IMR-90 (cell line): ENCODE measurements at regions not wholly inside any gene's neighbourhood (a gene's known extent, or its start where the extent isn't known, plus 50 kb on each side); places are given as distances from the start of the nearest gene placed in this dataset.

Experiments
- ATAC-seq: fragments of 200-7000 bp; cut with Tn5 transposase; 2 replicates; pipeline ENCODE4 v1.9.1; 2020; ENCODE audit warnings: low read depth, mild to moderate bottlenecking, moderate library complexity
- BruUV-seq: library from RNA; stranded (reverse); fragments of 400-500 nt; replicated peaks from 2 replicates; lab custom pipeline; 2021; lab: Mats Ljungman, UMichigan
- CTCF ChIA-PET: fragments of 300-600 bp; formaldehyde crosslinking; extraction: SDS; loops from one replicate; lab custom pipeline; 2021; ENCODE audit warnings: antibody characterized with exemption; lab: Yijun Ruan, JAX
- POLR2A ChIA-PET: fragments of 300-600 bp; sonication (Branson Sonifier 250); formaldehyde crosslinking; loops from one replicate; lab custom pipeline; 2022; ENCODE audit warnings: antibody characterized with exemption; ENCODE audit not compliant: unreplicated experiment; lab: Charles Lee
- DNase-seq: peaks from one replicate; pipeline ENCODE4 v3.0.0; 2013
- H2AFZ ChIP-seq: replicated peaks from 2 replicates; pipeline ENCODE3; 2013; ENCODE audit warnings: low read length, mild to moderate bottlenecking; ENCODE audit not compliant: poor library complexity
- H2AK5ac ChIP-seq: 2 replicates; pipeline ENCODE4 v1.6.1; 2013; ENCODE audit warnings: low read depth, low read length, inconsistent platforms
- H2AK9ac ChIP-seq: replicated peaks from 2 replicates; pipeline ENCODE3; 2013; ENCODE audit warnings: mild to moderate bottlenecking, low read depth, low read length, moderate library complexity; ENCODE audit not compliant: poor library complexity
- H2BK120ac ChIP-seq: 2 replicates; pipeline ENCODE4 v1.6.1; 2013; ENCODE audit warnings: low read depth, low read length, inconsistent platforms
- H2BK15ac ChIP-seq: 3 replicates; pipeline ENCODE4 v1.6.1; 2013; ENCODE audit warnings: low read depth, low read length, inconsistent platforms
- H2BK20ac ChIP-seq: 2 replicates; pipeline ENCODE4 v1.6.1; 2013; ENCODE audit warnings: low read depth, mild to moderate bottlenecking, inconsistent platforms, low read length, moderate library complexity
- H2BK5ac ChIP-seq: 2 replicates; pipeline ENCODE4 v1.6.1; 2013; ENCODE audit warnings: mild to moderate bottlenecking, low read depth, low read length, inconsistent platforms; ENCODE audit not compliant: poor library complexity, severe bottlenecking
- H3K14ac ChIP-seq: replicated peaks from 2 replicates; pipeline ENCODE4 v1.6.1; 2013; ENCODE audit warnings: low read depth, low read length, inconsistent platforms
- H3K18ac ChIP-seq: 2 replicates; pipeline ENCODE4 v1.6.1; 2013; ENCODE audit warnings: low read depth, low read length, control low read depth
- H3K23ac ChIP-seq: 2 replicates; pipeline ENCODE4 v1.6.1; 2013; ENCODE audit warnings: low read depth, low read length, inconsistent platforms
- H3K27ac ChIP-seq: 2 replicates; pipeline ENCODE4 v1.5.1; 2013; ENCODE audit warnings: mild to moderate bottlenecking, control low read depth, low read length; ENCODE audit not compliant: insufficient read depth
- H3K27me3 ChIP-seq: 2 replicates; pipeline ENCODE4 v1.6.1; 2013; ENCODE audit warnings: low read length; ENCODE audit not compliant: control insufficient read depth, insufficient read depth
- H3K36me3 ChIP-seq: 2 replicates; pipeline ENCODE4 v1.6.1; 2013; ENCODE audit warnings: low read length, mixed read lengths; ENCODE audit not compliant: control insufficient read depth, insufficient read depth
- H3K4ac ChIP-seq: 2 replicates; pipeline ENCODE4 v1.6.1; 2013; ENCODE audit warnings: low read depth, low read length, inconsistent platforms
- H3K4me1 ChIP-seq: 2 replicates; pipeline ENCODE4 v1.6.1; 2013; ENCODE audit warnings: low read length, mixed read lengths; ENCODE audit not compliant: control insufficient read depth, insufficient read depth
- H3K4me2 ChIP-seq: 2 replicates; pipeline ENCODE4 v1.6.1; 2013; ENCODE audit warnings: low read depth, mild to moderate bottlenecking, control low read depth, low read length, moderate library complexity
- H3K4me3 ChIP-seq: 2 replicates; pipeline ENCODE4 v1.5.1; 2013; ENCODE audit warnings: low read depth, mild to moderate bottlenecking, control low read depth, low read length, moderate library complexity; ENCODE audit not compliant: insufficient read depth
- H3K56ac ChIP-seq: 2 replicates; pipeline ENCODE4 v1.6.1; 2013; ENCODE audit warnings: low read length, inconsistent platforms; ENCODE audit not compliant: insufficient read depth; ENCODE audit errors: extremely low read depth
- H3K79me1 ChIP-seq, 2 experiments: 2 replicates each; pipeline ENCODE4 v1.6.1; 2013; ENCODE audit warnings: low read length in 2 of 2, inconsistent platforms in 1 of 2, low read depth in 1 of 2
- H3K9ac ChIP-seq: 2 replicates; pipeline ENCODE4 v1.6.1; 2013; ENCODE audit warnings: low read depth, low read length, control low read depth
- H3K9me1 ChIP-seq: 2 replicates; pipeline ENCODE4 v1.6.1; 2013; ENCODE audit warnings: low read length, inconsistent platforms; ENCODE audit not compliant: insufficient read depth
- H3K9me3 ChIP-seq: 2 replicates; pipeline ENCODE4 v1.6.1; 2013; ENCODE audit warnings: low read length; ENCODE audit not compliant: control insufficient read depth, insufficient read depth
- H4K20me1 ChIP-seq: 2 replicates; pipeline ENCODE4 v1.6.1; 2013; ENCODE audit warnings: low read length, inconsistent platforms; ENCODE audit not compliant: insufficient read depth
- H4K5ac ChIP-seq: 2 replicates; pipeline ENCODE4 v1.6.1; 2013; ENCODE audit warnings: mild to moderate bottlenecking, low read depth, low read length, control low read depth
- H4K8ac ChIP-seq, 2 experiments: 2 replicates each; pipeline ENCODE4 v1.6.1; 2013; ENCODE audit warnings: low read depth in 2 of 2, low read length in 2 of 2, control low read depth in 1 of 2, inconsistent platforms in 1 of 2
- H4K91ac ChIP-seq: 2 replicates; pipeline ENCODE4 v1.6.1; 2013; ENCODE audit warnings: low read depth, low read length, inconsistent platforms; ENCODE audit not compliant: insufficient read depth
- ELK1 ChIP-seq: fragments of 150-350 bp; IDR thresholded peaks from 2 replicates; pipeline ENCODE4 v1.6.1; 2016; ENCODE audit warnings: low read depth, mild to moderate bottlenecking, low read length, moderate library complexity, borderline replicate concordance
- MAFK ChIP-seq: IDR thresholded peaks from 2 replicates; pipeline ENCODE4 v1.6.1; 2012; ENCODE audit warnings: low read depth, low read length, improper control_type of control experiment
- MXI1 ChIP-seq: IDR thresholded peaks from 2 replicates; pipeline ENCODE4 v1.6.1; 2012; ENCODE audit warnings: low read depth, mild to moderate bottlenecking, low read length, moderate library complexity, borderline replicate concordance
- RFX5 ChIP-seq: IDR thresholded peaks from 2 replicates; pipeline ENCODE4 v1.8.0; 2012; ENCODE audit warnings: low read depth, mild to moderate bottlenecking, low read length, moderate library complexity
- WGBS, 2 experiments: methylation state at CpG; one replicate each; pipeline versions ENCODE4 v1.1.5 to v1.1.7; 2013; ENCODE audit warnings: missing lambda C conversion rate in 2 of 2; ENCODE audit not compliant: insufficient read length in 1 of 2; ENCODE audit errors: extremely low coverage in 2 of 2; 5-methylcytosine and 5-hydroxymethylcytosine counted together
- dilution Hi-C: fragments of 300-500 bp; cut with HindIII; formaldehyde crosslinking; loops from one replicate; pipeline ENCODE4 v1.14.3; 2018; ENCODE audit warnings: low sequenced_read_pairs; ENCODE audit not compliant: unreplicated experiment
- in situ Hi-C: fragments of 300-500 bp; cut with MboI; formaldehyde crosslinking; loops from 3 replicates; pipeline ENCODE4 v1.14.3; 2019; ENCODE audit warnings: low sequenced_read_pairs, inconsistent platforms, mixed read lengths
- intact Hi-C: fragments of 100-400 bp; cut with micrococcal nuclease; formaldehyde crosslinking; loops from 2 replicates; pipeline ENCODE4 v1.10.0; 2022

- no peaks in the 10 kb centered on the region for H4K20me1 ChIP-seq
- no peak overlapping the region for H3K23ac ChIP-seq
- no peak overlapping the region for H4K91ac ChIP-seq
- H3K9ac ChIP-seq: no peak overlapping the region
- TF ChIP-seq RFX5 (no peak), ELK1 (no peak), MAFK (no peak), MXI1 (no peak)
- intact Hi-C loops: no loop called here
- no peak overlapping the region for H2BK120ac ChIP-seq
- H3K4me1 ChIP-seq: no peaks in the 10 kb centered on the region
- H4K8ac ChIP-seq: no peak overlapping the region
- no peak overlapping the region for H2AFZ ChIP-seq
- DNase-seq (no peak), ATAC-seq (no peak)
- no peak overlapping the region for H3K56ac ChIP-seq
- CTCF ChIA-PET: no interaction called here
- H3K79me1 ChIP-seq: no peaks in the 10 kb centered on the region
- no peak overlapping the region for H3K4me3 ChIP-seq
- no peaks in the 10 kb centered on the region for H3K36me3 ChIP-seq
- no peak overlapping the region for H2AK5ac ChIP-seq
- in situ Hi-C loops: no loop called here
- H3K9me3 ChIP-seq: no peaks in the 10 kb centered on the region
- no peak overlapping the region for H3K18ac ChIP-seq
- 80% methylated on average over 6 of the region's 13 CpGs; no CpG with 5 or more reads in 1 of the 2 experiments for WGBS, 2 experiments
- BruUV-seq: no TSS peak
- POLR2A ChIA-PET: no interaction called here
- no peak overlapping the region for H4K5ac ChIP-seq
- no peak overlapping the region for H3K4me2 ChIP-seq
- no peaks in the 10 kb centered on the region for H3K9me1 ChIP-seq
- no peaks in the 10 kb centered on the region for H3K27me3 ChIP-seq
- no peak overlapping the region for H2BK15ac ChIP-seq
- no peak overlapping the region for H2BK5ac ChIP-seq
- no peak overlapping the region for H2AK9ac ChIP-seq
- H2BK20ac ChIP-seq: no peak overlapping the region
- no peak overlapping the region for H3K27ac ChIP-seq
- dilution Hi-C loops: no loop called here
- H3K4ac ChIP-seq: no peak overlapping the region
- no peak overlapping the region for H3K14ac ChIP-seq
Observed at GRCh38 chr5:8053270-8053669, 184.3 kb downstream of the MTRR start.
